ENCODE measurements at regions not wholly inside any gene's neighbourhood (a gene's known extent, or its start where the extent isn't known, plus 50 kb on each side); places are given as distances from the start of the nearest gene placed in this dataset.
"Not testable (repeated sequence)": the region's sequence is repeated elsewhere in the genome, so short reads cannot be mapped to it uniquely, and the experiment has no call there.

- TF ChIP-seq CTCF (conservative IDR thresholded peaks at IDR 0.05; ENCODE audit: low read length); EZH2phosphoT487 (IDR thresholded peaks at IDR 0.05; ENCODE audit: borderline replicate concordance): not testable (repeated sequence)
Measured at GRCh38 chr4:155064934-155065333, 143.5 kb upstream of the NPY2R start.

Measured in Loucy (cell line).